NCI-H524 (cell line): ENCODE measurements at regions not wholly inside any gene's neighbourhood (a gene's known extent, or its start where the extent isn't known, plus 50 kb on each side); places are given as distances from the start of the nearest gene placed in this dataset.
"Not testable (repeated sequence)": the region's sequence is repeated elsewhere in the genome, so short reads cannot be mapped to it uniquely, and the experiment has no call there.

ENCODE experiments used
- DNase-seq, 2 experiments: peaks; one replicate each; lab custom pipeline; 2025; lab: John Stamatoyannopoulos, UW

DNA sequence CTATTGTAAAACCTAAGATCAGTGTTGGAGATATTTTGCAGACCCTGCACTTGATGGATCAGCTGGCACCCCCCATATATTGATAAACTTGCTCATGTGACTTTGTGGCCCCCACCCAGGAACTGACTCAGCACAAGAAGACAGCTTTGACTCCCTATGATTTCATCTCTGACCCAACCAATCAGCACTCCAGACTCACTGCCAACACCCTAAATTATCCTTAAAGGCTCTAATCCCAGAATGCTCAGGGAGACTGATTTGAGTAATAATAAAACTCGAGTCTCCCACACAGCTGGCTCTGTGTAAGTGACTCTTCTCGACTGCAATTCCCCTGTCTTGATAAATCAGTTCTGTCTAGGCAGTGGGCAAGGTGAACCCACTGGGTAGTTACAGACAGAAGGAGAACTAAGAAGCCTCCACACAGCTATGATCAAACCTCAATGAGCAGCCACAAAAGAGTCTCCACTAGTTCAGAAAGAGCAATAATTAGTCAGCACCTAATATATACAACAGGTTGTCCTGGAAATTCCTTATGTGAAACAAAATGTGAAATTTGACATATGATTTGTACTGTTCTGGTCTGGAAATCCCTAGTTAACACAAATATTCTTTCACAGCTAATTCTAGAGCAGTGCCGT, 52.2 kb downstream of the ACTL7B start:
- DNase-seq = no peak

- no peak for DNase-seq
These were observed 52.8 kb downstream of the ACTL7B start for GRCh38 chr9:108802967-108803366.

DNA sequence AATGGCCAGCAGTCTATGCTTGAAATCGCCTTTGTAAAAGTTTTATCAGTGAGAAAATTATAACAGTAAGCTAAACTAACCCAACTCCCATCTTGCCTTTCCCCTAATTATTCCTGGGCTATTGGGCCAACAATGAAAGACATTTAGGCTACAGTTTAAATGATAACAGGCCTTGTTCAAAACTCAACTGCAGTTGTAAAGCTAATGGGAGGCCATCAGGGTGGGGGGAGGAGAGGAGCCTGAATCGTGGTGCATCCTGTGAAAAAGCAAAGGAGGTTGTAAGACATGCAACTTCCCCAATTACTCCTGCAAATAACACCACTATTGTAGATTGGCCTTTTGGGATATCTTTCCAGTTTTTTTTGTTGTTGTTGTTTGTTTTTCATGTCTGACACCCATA, 53.8 kb downstream of the ACTL7B start:
- no peak for DNase-seq

DNA sequence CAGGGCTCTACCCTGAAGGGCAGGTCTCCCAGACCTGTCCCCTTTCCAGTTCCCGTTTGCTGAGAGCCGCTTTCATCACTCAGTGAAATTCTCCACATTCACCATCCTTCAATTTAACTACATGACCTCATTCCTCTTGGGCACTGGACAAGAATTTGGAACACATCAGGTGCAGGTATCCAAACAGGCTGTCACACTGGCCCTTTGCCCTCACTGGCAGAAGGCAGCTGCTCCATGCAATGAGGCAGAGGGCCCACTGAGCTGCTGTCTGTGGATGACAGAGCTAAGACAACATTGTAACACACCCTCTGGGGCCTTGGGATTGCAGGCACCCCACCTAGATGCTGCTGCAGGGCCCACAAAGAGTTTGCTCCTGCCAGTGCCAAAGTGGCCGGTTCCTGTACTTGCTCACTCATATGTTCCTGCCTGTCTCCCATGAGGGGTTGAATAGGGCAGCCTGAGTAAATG, 55.1 kb downstream of the ACTL7B start:
- no peak for DNase-seq

DNA sequence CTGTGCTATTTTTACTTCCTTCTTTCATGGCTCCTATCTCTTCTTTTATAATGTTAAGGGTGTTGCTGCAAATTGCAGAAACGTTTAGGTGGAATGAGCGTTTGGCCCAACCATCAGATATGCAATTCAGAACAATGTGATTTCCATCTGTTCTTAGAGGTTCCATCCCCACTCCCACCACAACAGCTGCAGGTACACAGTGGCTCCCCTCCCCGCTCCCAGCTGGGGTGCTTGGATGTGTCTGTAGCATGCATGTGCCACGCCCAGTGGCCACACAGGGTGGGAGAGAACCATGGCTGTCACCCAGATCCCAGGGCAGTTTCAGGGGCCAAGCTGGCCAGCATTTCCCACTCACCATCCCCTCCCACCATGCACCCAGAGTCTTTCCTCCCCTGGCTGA, 62.2 kb downstream of the ACTL7B start:
- no peak for DNase-seq

DNA sequence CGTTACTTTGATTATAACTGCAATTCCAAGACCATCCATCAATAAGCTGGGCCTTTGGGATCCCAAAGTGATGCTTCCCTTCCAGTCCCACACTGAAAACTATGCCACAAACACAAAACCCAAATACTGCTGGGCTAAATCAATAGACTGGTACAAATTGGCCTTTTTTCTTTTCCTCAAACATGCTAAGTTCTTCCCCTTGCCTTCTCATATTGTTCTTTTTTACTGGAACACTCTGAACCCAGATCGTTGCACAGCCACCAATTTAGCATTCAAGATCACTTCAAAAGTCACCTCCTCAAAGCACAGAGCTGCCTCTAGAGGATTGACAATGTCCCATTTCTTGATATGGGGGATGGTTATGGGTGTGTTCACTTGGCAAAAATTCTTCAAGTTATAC, 66.0 kb downstream of the ACTL7B start:
- DNase-seq = no peak

DNA sequence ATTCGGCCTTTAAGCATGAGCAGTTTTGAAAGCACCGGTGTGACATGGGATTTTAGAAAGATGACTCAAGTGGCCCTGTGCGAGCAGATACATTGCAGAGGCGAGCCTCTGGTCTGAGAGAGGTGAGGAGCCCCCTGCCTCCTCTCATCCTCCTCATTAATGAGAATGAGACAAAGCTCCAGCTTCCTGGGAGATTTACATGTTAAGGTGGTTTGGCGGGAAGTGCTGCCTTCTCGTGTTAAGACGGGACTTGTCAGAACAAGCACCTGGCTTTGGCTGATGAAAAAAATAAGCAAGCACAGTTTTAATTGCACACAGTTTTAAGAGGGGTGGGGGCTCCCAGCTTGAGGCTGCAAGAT, 68.1 kb downstream of the ACTL7B start:
- peak; percentile 37 to 81 for DNase-seq

- DNase-seq = peak; percentile 61 to 93
These were observed 68.7 kb downstream of the ACTL7B start for GRCh38 chr9:108786901-108787689.

- DNase-seq = no peak
These were observed 69.5 kb downstream of the ACTL7B start for GRCh38 chr9:108786322-108786721.

- DNase-seq = no peak
These were observed 70.8 kb downstream of the ACTL7B start for GRCh38 chr9:108784998-108785397.

DNA sequence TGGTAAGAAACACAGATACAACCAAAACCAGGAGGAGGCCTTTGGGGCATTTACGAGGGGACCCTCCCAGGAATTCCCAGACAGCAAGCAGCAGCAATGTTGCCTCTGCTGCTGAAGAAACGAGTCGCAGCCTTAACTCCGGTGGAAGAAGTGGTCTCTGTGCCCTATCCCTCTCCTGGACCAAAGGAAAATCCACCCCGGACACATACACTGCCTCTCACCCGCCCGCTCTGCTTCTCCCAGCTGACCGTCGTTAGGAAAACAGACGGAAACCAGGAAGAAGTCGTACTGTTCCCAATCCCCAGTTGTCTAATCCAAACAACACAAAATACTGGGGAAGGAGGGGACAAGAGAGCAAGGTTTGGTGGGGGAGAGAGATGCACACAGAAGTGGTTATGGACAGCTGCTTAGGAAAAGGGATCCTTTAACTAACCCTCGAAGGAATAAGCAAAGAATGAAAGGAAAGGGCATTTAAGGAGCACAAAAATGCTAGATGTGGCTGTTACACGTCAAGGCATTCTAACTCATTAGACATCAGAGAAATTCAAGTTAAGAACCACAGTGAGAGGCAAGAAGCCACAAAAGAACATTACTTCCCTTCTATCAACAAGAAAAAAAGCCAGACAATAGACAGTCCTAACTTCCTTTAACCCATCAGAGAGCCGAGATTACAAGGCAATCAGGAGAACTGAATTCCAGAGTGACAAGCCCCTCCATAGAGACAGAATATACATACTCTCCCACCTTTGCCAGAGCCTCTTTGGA, 71.9 kb downstream of the ACTL7B start:
- DNase-seq = peak in 1 of 2 experiments; percentile 24

- no peak for DNase-seq
These were observed 72.5 kb downstream of the ACTL7B start for GRCh38 chr9:108783326-108783725.

DNA sequence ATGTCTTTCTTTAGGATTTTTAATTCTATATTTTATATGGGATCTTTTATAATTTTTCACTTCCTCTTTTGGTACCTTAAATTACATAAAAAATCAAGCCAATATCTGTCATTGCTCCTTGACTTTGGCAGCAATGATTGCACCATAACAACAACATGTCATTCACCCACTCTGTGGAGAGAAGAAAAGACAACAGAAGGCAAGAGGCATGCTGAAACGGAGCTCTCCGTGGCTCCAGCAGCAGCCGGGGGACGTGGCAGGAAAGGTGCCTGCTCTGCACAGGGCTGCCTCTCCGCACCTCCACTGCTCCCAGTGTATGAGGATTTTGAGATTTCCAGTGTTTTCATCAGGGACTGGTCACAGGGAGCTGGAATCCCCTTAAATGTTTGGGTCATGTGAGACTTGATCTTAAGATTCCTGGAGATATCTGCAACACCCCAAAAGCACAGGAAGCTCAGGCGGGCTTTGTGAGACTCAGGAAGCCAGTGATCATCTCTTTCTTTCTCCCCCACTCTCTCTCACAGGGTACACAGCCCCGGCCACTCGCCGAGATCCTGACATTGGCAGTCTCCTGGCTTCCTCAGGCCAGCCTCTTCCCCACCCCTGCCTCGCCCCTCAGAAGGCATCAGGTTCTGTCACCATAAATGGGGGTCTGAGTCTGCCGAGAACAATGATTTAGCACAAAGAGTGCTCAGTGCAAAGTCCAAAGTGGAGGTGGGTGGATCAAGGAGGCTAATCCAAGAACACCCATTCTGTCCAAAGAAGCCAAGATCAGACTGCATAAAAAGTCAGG, 74.6 kb downstream of the ACTL7B start:
- DNase-seq = peak in 1 of 2 experiments; percentile 12

DNA sequence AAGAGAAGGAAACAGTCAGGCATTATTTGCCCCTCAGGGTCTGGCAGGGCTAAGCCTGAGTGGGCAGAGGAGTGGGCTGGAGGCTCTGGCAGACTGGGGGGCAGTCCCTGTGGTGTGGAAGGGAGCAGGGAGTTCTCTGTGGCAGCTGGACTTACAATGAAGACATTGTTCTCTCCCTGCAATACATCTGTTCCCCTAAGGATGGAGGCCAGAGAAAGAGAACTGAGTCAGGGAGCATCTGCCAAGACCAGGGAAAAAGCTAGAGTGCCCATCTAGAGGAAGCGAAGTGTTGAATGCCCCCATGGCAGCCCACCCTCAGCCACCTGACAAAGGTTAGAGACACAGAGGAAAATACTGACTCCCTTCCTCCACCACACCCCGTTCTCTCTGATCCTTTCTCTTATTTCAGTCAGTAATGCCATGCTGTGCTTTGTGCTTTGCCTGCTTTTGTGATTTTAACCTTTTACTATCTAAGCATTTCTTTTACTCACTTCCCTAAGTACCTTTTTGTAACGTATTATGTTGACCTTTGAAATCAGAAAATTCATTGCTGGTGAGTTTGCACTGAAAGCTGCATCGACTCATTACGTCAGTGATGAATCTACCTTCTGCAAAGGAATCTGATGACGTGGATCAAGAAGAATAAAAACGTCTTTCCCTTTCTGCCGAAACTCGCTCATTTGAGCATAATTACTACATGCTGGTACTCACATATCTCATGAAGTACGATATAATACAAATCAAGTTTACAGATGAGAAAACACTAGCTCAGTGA, 76.0 kb downstream of the ACTL7B start:
- DNase-seq = no peak

DNA sequence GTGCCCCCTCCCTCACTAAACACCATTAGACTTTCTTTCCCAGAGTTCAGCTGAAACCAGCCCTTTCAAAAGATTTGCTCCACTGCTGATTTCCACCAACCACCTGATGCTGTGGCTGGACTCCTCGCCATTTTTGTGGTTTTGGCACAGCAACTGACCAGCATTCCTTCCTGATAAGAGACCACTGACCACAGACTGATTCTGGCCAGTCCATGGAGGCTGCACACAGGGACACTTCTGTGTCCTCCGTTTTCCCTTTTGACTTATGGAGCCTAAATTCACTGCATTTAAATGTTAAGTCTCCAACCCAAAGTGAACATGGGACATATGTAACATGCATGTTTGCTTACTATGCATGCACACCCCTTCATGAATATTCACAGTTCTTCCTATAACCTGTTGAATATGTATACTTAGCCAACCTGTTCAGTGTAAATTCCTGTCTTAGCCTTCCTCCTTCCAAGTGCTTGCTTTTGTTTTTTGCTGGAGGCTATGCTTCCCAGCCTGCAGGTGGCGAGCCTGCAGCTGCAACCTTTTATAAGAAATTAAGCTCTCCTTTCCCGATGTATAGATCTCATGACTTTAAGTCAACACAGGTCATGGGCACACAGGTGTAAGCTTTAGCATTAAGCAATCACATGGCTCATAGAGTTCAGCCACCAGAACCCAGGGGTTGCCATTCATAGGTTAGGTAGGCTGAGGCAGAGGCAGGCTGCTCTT, 78.7 kb downstream of the ACTL7B start:
- peak in 1 of 2 experiments; percentile 40 for DNase-seq

- peak in 1 of 2 experiments; percentile 19 for DNase-seq
These were observed 79.9 kb downstream of the ACTL7B start for GRCh38 chr9:108775901-108776306.

DNA sequence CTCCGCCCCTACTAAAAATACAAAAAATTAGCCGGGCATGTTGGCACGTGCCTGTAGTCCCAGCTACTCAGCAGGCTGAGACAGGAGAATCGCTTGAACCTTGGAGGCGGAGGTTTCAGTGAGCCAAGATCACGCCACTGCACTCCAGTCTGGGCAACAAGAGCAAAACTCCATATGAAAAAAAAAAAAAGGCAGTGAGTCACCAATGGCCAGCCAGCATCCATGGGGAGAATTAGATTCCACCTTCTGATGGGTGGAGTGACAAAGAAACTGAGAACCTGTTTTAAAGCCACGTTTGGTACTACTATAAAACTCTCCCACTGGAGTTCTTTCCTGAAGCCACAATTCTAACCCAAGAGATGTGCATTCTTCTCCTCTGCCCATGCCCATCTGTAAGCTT, 81.7 kb downstream of the ACTL7B start:
- DNase-seq = not testable (repeated sequence)

GRCh38 chr9:108772301-108772894, 83.4 kb downstream of the ACTL7B start:
- no peak for DNase-seq

DNA sequence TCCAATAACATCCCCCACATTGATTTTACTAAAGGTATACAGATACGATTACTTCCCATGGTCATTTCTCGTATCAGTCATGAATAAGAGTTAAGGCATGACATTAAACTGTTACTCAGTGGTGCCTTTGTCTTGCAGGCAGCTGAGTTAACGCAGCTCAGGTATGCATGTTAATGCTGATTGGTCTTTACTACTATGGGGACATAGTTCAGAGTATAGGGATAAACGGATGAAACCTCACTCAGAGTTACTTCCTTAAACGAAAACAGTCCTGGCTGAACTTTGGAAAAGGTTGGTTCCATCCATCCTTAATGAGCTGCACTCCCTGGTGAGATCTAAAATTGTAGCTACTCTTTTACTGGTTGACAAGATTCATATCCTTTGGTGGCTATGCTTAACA, 87.0 kb downstream of the ACTL7B start:
- no peak for DNase-seq

- DNase-seq = no peak
These were observed 89.1 kb downstream of the ACTL7B start for GRCh38 chr9:108766626-108767161.
